ENCODE measurements at regions not wholly inside any gene's neighbourhood (a gene's known extent, or its start where the extent isn't known, plus 50 kb on each side); places are given as distances from the start of the nearest gene placed in this dataset.

DNA sequence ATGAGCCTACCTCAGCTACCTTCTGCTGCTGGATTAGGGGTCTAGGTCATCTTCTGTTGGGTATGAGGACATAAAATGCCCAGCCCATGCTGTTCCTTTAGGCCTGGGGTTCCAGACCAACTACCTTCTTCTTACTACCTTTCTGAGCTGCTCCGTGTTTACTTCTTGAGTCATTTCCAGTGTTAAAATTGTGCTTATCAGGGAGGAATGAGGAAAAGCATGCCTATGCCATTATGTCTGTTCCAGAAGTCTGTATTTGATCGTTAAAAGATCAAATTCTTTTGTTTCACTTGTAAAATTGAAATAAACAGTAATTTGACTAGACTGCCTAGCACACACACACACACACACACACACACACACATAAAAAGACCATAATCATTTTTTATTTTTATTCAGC lies 1912.7 kb upstream of the TENM3 start (continued):
- TF ChIP-seq ZNF217 (IDR thresholded peaks at IDR 0.05): no peak

DNA sequence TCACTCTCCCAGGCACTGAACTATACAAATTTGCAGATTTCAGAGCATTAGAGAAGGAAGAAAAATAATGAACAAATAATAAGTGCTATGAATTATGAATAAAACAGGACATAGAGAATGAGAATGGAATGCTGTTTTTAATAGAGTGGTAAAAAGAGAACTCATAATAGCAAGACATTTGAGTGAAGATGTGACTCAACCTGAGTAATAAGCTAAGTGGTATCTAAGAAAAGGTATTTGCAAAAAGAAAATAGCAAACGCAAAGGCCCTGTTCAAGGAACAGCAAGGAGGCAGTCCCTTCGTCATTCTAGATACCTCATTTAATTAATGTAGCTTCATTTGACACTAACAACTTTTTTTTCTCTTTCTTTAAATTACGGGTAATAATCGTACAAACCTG lies 1910.0 kb upstream of the TENM3 start:
- in situ Hi-C loops (cut with MboI): no loop called here
- no peaks in the 10 kb centered on the region for H3K36me3 ChIP-seq (ENCODE audit: control insufficient read depth in 2 of 2, insufficient read depth in 2 of 2, low read length in 1 of 2)
- H3K27ac ChIP-seq (ENCODE audit: control insufficient read depth, insufficient read depth): no peak overlapping the region
- no peak for TF ChIP-seq USF2 (IDR thresholded peaks at IDR 0.05; ENCODE audit: borderline replicate concordance, low read depth, low read length)
- H3K4me3 ChIP-seq: no peak overlapping the region
- RAD21 ChIA-PET (ENCODE audit: unreplicated experiment): no interaction called here
- no peaks in the 10 kb centered on the region for H3K4me1 ChIP-seq (ENCODE audit: control insufficient read depth, insufficient read depth, low read length)
- BruUV-seq (replicated peaks): no TSS peak
- no peak overlapping the region for H3K4me2 ChIP-seq (ENCODE audit: control insufficient read depth, insufficient read depth)
- no peaks in the 10 kb centered on the region for H4K20me1 ChIP-seq (ENCODE audit: control insufficient read depth, insufficient read depth)
- 30% methylated on average over 4 of the region's 4 CpGs for WGBS (ENCODE audit: insufficient coverage, insufficient replicate concordance, low lambda C conversion rate, missing lambda C conversion rate)
- no peak for DNase-seq (ENCODE audit: low read depth, low spot score)
- no peak for ATAC-seq
- intact Hi-C loops (cut with micrococcal nuclease; ENCODE audit: unreplicated experiment): no loop called here
- SMC1A ChIA-PET (ENCODE audit: uncharacterized antibody, unreplicated experiment): no interaction called here
- CTCF ChIA-PET: no interaction called here
- H3K9ac ChIP-seq (ENCODE audit: control insufficient read depth, insufficient read depth, low read length): no peak overlapping the region
- H3K79me2 ChIP-seq (ENCODE audit: control insufficient read depth, insufficient read depth, low read length): no peaks in the 10 kb centered on the region
- no peaks in the 10 kb centered on the region for H3K27me3 ChIP-seq (replicated peaks in 1 of 2; ENCODE audit: control insufficient read depth in 2 of 2, insufficient read depth in 2 of 2, low read length in 1 of 2)
- POLR2A ChIA-PET: no interaction called here
- no peaks in the 10 kb centered on the region; the same call in 2 of the 3 replicates for H3K9me3 ChIP-seq (replicated peaks; ENCODE audit: control insufficient read depth, insufficient read depth, low read length)
- no peak overlapping the region for H2AFZ ChIP-seq (ENCODE audit: control insufficient read depth, low read depth, low read length)
- no peak for FAIRE-seq

DNA sequence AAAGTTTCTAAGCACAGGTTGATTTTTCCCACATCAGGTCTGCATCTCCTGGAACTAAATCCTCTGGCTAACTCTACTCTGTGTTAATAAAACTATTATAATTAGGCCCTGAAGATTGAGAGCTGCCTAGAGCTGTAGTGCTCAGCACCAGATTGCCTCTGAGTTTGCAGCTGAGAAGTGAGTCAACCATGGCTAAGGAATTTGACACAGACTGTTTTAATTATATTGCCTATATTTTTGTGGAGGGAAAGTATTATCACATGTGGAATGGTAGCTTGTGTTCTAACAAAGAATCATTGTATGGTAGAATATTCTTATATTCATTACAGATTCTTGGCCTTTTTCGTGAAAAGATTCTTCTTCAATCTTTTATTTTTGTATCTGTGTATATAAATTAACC lies 1907.6 kb upstream of the TENM3 start:
- WGBS (ENCODE audit: insufficient coverage, insufficient replicate concordance, low lambda C conversion rate, missing lambda C conversion rate): 46% methylated on average over 1 of the region's 1 CpG
- Histone ChIP-seq H3K9me3 (replicated peaks; ENCODE audit: control insufficient read depth, insufficient read depth, low read length) (no peaks in the 10 kb centered on the region; the same call in 2 of the 3 replicates), H3K4me3 (no peak overlapping the region), H3K27ac (ENCODE audit: control insufficient read depth, insufficient read depth) (no peak overlapping the region), H2AFZ (ENCODE audit: control insufficient read depth, low read depth, low read length) (no peak overlapping the region), H3K27me3 (replicated peaks in 1 of 2; ENCODE audit: control insufficient read depth in 2 of 2, insufficient read depth in 2 of 2, low read length in 1 of 2) (no peaks in the 10 kb centered on the region), H3K4me1 (ENCODE audit: control insufficient read depth, insufficient read depth, low read length) (no peaks in the 10 kb centered on the region), H4K20me1 (ENCODE audit: control insufficient read depth, insufficient read depth) (no peaks in the 10 kb centered on the region), H3K79me2 (ENCODE audit: control insufficient read depth, insufficient read depth, low read length) (no peaks in the 10 kb centered on the region), H3K4me2 (ENCODE audit: control insufficient read depth, insufficient read depth) (no peak overlapping the region), H3K36me3 (ENCODE audit: control insufficient read depth in 2 of 2, insufficient read depth in 2 of 2, low read length in 1 of 2) (no peaks in the 10 kb centered on the region), H3K9ac (ENCODE audit: control insufficient read depth, insufficient read depth, low read length) (no peak overlapping the region)
- in situ Hi-C loops (cut with MboI): no loop called here
- ChIA-PET CTCF (no interaction called here), SMC1A (ENCODE audit: uncharacterized antibody, unreplicated experiment) (interaction anchor here (0.6 kb wide), 1 partner anchor 373 kb away, joined by 3 read pairs; no protein-coding TSS in a partner anchor), POLR2A (no interaction called here), RAD21 (ENCODE audit: unreplicated experiment) (no interaction called here)
- FAIRE-seq (no peak), ATAC-seq (no peak), DNase-seq (ENCODE audit: low read depth, low spot score) (no peak)
- BruUV-seq (replicated peaks): no TSS peak
- TF ChIP-seq IRF5 (IDR thresholded peaks at IDR 0.05; ENCODE audit: borderline replicate concordance) (no peak), CBX5 (IDR thresholded peaks at IDR 0.05; ENCODE audit: low read depth) (no peak), CEBPB (IDR thresholded peaks at IDR 0.05; ENCODE audit: borderline replicate concordance in 1 of 2, low read depth in 2 of 2, low read length in 2 of 2) (no peak)
- intact Hi-C loops (cut with micrococcal nuclease; ENCODE audit: unreplicated experiment): no loop called here

All from GM12878 (cell line).